Activated naive CD4-positive, alpha-beta T cell treated with anti-CD3 and anti-CD28 coated beads, Interleukin-2, amount 50 U/mL, for 16 hours (primary cell): ENCODE measurements at regions not wholly inside any gene's neighbourhood (a gene's known extent, or its start where the extent isn't known, plus 50 kb on each side); places are given as distances from the start of the nearest gene placed in this dataset.

Source experiments
- DNase-seq: peaks from one replicate; pipeline ENCODE4 v3.0.0-alpha.2; 2020

DNA sequence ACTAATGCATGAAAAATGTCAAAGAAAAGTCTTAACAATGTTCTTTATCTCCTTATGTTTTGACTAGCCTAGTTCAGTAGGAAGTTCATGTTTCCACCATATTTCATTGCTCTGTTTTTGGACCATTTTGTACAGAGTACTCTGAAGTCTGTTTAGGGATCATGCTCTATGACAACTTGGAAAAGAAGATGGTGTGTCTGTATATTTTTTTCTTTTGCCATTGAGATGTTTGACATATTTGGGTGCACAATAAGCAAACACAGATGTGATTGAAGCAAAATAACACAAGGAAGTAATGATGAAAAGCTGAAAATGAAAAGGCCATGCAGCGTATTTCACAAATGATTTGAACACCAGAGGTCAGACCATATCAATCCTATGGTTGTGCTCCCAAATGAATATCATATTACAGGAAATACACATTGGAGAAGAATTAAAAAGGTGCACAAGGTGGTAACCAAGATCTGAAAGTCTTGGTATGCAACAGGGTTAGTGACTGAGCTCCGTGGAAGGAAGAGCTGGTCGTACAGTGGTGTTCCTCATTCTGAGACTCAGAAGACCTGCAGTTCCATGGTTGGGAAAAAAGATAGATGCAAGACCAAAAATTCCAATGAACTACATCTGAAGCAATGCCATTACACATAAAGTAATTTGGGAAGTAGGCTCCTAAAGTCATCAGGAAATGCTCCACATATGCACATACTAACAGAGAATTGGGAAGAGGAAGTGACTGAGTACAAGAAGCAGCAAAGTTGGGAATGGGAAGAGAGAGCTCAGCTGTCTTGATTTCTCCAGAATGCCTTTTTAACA is 463.5 kb downstream of the LMO4 start:
- no peak for DNase-seq

DNA sequence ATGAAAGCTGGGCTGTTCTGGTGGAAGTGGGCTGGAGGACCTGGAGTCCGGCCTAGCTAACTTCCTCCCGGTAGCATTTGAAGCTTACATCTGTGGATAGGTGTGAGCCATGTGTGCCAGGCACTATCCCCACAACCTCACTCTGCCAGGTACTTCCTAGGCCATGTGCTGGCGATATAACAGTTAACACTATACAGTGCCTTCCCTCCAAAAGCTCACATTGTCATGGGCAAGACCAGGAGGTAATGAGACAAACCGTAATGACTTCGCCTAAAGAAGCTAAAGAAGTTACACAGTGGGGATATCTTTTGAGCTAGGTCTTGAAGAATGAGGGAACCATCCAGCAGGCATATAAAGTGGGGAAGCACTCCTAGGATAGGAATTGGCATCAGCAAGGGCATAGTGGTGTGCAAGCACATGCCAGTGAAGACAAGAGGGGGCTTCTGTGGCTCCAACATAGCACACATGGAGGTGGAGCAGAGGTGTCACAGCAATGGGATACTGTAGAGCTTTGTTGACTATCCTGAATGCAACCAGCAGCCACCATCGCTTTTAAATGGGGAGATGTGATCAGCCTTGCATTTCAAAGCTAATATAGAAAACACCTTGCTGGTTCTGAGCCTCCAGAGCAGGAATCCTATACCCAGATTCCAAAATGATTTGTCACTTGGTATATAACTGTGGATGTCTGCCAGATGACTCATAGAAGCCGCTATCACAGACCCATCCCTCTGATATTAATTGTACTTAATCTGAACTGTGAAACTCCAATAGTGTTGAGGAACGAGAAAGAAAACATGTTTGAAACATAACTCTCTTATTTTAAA is 466.3 kb downstream of the LMO4 start:
- DNase-seq, result no peak

DNA sequence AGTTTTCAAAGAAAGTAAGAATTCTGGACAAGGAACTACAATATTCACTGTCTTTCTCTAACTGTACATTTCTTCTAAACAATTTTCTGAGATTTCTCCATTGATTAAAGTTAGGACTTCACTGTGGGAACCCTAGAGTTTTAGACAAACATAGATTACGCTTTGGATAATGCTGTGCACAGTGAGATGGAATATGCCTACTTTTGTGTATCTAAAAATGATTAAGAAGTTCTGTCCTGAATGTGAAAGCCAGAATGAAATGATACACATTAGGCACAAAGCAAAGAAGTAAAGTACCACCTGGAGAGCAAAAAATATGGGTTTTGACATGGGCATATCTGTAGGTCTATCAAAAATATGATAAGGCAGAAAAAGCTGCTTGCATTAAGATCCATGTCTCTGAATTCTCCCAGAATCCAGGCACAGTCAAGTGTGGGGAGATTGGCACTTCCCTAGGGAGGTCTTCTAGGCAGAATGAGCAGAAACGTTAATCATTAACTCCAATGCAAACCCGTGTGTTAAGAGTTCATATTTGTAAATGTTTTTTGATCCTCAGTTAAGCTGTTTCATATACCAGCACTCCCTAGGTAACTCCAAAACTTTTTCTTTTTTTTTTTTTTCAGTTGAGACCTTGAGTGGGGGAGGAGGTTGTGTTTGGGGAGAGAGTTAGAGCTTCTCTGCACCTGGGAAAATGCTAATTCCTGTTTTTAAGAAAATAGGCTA is 467.1 kb downstream of the LMO4 start:
- no peak for DNase-seq

DNA sequence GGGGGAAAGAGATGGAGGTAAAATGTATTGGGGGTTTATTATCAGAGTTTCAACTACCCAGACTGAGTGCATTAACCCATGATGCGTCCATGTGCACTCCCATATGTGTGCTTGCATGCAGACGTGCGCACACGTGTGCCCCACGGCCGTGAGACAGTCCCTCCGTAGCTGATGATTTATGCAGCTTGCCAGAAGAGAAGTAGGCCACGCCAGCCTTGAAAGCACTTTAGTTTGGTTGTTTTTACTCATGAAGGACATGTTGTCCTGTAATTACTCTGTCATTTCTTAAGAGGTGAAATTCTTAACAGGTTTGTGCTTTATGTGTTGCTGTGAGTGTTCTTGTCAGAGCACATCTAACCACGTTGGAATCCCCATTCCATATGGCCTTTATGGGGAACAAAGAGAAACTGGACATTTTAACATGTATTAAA is 467.8 kb downstream of the LMO4 start:
- DNase-seq, result no peak

DNA sequence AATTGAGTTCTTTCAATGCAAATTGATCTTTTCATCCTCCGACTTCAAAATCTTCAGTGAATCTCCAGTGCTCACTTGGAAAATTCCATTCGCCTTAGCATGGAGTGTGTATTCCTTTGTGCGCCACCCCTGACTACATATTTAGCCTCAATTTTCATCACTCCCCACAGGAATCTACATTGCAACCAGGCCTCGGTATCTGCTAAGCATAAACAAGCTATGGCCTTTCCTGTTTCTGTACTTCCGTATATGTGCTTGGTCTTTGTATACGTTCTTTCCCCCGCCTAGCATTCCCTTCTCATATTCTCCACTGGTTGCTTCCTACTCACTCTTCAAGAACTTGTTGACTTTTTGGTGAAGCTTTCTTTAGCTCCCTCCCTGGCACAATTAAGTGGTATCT is 470.8 kb downstream of the LMO4 start:
- DNase-seq, result no peak

DNA sequence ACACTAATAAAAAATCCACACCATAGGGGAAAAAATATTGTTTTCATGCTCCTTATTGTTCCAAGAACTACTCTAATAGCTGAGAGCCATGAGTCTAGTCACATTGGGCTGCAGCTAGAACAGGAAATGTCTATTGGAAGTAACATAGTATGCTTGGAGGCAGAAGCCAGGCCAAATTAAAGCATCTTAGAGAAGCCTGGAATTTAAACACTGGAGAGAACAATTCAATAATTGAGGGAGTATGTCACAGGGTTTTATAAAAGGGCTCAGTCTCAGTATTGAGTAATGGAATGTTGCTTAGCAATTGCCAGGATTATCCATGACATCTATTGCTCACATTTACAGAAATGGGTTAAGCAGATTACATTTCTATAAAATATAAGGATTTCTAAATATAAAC is 471.3 kb downstream of the LMO4 start:
- DNase-seq, result no peak

DNA sequence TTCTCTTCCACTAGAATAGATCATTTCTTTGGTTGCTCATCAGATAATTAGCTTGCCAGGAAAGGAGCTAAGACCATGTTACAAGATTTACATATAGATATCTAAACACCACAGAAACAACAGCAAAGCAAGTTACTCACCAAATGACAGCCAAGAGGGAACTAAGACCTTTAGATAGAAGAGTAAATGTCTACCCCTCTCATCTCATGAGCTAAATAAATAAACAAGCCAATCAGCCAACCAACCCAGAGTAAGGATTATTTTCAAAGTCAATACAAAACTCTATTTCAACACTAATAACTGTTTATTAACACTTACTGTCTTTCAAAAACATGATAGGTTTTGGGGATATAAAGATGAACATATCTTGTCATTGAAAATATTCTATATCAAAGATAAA is 474.7 kb downstream of the LMO4 start:
- no peak for DNase-seq

DNA sequence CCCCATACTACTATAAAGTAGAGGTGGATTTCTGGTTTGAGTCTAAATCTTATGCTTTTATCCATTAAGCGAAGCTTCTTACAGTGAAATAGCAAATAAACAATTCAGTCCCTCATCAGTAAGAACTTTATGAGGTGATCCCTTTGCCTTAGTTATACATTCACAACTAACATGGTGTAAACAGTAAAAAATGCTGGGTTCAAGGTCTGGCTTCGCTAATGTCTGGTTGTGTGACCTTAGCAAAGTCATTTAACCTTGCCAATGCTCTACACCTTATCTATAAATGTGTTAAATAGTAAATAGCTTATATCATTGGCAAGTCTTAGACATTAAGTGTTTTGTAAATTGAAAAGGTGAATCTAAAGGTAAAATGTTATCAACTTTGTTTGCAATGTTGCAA is 475.4 kb downstream of the LMO4 start:
- no peak for DNase-seq

DNA sequence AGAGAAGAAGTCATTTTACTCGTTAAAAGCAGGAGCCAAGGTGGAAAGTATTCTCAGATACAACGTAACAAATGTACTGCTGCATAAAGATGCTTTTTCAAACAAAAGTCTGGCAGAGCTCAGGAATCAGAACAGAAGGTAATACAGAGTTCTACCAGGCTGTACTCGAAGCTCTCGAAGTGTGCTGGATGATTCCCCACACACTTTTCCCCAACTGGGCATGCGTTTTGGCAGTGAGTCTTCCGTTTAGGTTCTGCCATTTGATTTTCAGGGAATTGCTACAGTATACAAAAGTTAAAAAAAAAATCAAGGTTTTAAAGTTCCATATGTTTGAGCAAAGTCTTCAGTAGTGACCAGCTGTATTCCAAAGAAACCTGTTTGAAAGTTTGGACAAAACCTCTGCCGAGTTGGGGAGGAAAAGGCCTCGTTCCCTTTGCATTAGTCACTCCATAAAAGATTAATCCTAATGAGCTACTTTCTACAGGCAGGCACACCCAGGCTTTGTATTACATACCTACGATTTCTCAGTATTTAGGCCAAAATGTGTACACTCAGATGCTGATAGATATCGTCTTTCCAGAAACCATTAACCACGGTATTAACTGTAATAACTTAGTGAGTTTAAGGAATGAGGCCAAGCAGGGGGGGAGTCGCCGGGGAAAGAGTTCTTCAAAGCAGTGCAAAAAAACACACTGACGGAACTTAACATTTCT is 477.1 kb downstream of the LMO4 start:
- DNase-seq, result no peak

DNA sequence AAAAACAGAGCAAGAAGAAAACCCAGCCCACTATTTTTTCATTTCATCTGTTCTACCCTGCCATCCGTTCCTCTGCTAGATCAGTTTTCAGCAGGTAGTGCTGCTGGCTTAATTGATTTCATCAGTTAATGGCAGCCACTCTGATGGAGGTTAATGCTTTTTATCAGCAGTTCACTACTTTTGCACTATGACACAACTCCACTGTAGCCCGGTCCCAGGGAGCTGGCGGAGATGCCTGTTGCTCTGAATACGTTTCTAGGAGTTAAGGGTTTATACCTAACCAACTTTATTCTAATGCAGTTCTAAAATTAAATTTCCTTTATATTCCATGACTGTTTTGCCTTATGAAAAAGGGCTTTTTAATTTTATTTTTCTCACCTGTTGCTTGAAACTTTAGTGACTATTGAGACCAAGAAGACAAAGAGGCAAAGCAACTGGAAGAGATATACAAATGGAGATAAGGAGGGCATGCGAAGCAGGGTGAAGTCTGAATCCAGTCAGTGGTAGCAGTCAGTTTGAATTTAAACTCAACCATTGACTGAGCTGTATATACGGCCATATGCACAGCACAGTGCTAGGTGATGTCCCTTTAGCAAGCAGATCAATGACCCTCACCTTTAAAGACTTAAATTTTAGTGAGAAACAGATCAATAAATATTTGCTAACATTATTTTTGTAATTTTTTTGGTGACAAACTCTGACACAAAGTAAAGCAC is 477.9 kb downstream of the LMO4 start:
- no peak for DNase-seq

DNA sequence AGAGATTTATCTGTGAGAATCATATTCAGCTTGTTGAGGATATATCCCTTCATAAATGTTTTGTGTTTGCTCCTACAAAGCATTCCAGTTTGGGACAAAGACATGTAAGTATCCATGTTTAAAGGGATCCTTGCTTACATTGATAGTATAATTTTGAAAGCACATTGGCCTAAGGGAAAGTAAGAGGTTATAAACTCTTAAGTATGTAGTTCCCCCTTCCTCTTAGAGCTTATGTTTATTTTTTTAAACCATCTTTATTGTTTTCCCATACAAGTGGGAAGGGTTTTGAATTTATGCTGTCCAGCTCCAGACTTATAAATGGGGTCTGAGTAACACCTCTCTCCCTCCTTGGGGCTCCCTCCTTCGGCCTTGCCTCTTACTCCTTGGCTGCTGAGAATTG is 481.5 kb downstream of the LMO4 start:
- no peak for DNase-seq

DNA sequence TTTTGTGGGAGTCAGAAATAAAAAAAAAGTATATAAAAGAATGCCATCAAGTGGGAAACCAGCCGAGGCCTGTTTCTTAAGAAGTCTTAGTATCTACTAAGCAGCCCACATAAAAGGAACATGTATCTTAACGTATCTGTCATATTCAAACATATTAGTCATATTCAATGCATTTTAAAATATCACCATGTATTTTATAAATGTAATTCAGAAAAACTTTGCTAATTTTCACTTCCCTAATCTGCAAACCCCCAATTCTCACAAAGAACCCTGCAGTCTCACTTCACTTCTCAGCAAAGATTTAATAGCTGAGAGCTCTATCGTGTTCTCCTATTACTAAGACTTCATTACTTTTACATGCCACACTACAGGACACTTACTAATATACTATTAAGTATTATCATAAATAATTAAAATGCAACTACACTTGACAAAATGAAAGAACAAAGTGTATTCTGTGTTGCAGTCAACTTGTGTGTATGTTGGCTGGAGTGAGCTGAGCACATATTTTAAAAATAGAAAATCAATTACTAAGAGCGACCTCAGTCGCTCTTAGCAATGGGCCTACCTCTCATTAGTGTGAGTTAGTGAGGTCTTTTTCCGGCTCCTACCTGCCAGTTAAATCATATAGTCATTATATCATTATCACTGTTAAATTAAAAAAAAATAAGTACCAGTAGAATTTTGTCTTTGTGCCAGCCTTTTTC is 484.3 kb downstream of the LMO4 start:
- no peak for DNase-seq

DNA sequence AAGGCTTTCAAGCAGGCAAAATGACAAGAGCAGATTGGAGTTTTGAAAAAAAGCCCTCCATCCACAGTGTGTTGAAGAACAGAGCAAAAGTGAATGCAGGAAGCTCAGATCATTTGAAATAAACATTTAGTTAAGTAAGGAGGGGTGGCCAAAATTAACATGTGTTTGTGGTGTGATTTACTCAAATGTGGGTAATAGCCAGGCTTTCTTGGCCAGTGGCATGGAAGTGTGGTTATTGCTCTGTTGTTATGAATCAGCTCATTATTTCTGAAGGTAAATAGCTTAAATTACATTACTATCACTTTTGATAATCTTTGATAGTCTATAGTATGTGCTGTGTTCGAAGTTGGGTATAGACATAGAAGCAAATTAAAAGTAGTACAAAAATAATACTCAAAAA is 485.9 kb downstream of the LMO4 start:
- no peak for DNase-seq

DNA sequence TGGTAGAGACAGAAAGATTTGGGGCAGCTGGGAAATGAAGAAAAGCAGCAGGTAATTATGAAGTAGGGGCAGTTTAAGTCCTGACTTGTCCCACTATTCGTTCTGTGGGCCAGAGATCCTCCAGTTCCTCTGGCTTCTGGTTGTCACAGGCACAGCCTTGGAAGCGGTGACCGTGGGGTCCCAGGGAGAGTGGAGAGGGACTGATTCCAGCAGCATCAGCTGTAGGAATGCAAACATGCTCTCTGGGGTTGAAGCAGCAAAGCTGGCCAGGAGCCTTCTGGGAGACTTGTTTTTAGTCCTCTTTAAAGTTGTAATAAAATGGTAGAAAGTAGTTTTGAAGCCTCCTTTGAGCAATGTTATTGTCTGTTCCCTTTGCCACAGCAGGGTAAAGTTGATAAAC is 488.0 kb downstream of the LMO4 start:
- no peak for DNase-seq

DNA sequence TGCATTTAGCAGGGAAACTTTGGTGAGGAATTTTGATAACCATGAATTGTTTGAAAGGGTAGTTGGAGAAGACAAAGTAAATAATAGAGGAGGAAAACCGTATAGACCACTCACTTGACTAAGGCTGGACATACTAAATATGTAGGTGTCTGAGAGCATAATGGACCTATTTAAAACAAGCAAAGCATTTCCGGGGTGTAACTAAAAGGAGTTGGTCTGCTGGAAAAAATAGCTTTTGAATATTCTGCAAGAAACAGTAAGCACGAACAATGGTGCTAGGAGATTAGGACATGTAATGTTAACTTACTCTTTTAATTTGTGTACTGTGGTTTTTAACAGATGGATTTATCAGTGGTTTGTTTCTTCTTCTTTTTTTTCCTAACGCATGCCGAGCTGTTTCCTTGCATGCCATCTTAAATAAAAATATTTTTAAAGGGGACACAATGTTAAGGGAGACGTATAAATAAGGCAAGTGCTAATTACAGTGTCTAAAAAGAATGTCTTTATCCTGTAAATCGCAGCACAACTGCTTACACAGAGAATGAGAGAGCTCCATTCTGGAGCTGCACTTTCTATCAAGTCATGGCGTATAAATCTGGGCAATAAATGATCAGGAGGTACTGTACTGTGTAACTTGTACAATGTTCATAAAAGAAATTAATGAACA is 492.1 kb downstream of the LMO4 start:
- DNase-seq, result no peak

DNA sequence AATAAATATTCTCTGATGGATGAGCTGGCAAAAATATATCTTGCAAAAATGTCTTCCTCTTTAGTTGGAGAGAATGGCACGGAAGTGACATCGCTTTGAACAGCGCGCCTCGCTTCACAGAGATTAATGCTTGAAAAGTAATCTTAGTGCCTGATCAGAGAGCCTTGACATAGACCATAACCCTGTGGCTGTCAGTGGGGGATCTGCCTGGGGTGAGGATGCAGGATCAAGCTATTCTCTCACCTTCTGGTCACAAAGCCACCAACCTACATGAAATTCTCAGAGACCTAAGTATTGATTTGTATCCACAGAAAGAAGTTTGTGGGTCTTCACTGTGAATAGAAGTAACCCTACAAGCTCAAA is 492.6 kb downstream of the LMO4 start:
- no peak for DNase-seq

DNA sequence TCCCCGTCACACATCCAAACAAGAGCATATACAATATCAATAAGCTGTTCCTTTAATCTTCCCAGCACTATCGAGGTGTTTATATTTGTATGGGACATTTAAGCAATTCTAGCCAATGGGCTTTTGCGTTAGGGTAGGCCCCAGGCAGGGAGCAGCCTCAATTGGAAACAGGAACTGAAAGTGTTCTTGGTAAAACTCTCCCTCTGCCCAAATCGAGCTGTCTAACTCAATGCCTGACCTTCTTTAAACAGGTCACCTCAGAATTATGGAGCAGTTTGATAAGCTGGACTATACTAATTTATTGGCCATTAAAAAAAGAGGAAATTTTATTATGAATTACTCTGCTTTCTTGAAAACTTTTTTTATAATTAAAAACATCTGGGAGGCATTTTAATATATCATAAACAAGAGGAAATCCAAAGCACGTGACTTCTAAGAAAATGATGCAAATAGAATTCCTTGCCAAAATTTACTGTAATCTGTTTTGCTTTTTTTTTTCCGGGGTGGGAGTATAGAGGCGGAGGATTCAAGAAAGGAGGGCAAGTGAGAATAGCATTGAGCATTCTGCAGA is 498.1 kb downstream of the LMO4 start:
- DNase-seq, result no peak

DNA sequence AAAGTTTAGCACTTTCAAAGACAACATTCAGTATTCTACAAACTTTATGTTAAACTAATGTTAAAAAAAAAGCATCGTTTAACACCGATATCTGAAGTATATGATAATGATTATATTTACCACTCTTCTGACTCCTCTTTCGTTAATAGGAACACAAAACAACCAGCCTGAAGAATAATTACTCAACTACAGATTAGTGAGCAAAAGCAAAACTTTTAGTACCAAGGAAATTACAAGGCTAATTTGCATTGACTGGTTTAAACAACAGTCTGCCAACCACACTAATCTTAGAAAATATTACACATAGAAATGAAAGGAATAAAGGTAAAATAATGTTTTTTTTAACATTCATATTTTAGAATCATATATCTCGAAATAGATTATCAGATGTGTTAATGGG is 500.7 kb downstream of the LMO4 start:
- no peak for DNase-seq

DNA sequence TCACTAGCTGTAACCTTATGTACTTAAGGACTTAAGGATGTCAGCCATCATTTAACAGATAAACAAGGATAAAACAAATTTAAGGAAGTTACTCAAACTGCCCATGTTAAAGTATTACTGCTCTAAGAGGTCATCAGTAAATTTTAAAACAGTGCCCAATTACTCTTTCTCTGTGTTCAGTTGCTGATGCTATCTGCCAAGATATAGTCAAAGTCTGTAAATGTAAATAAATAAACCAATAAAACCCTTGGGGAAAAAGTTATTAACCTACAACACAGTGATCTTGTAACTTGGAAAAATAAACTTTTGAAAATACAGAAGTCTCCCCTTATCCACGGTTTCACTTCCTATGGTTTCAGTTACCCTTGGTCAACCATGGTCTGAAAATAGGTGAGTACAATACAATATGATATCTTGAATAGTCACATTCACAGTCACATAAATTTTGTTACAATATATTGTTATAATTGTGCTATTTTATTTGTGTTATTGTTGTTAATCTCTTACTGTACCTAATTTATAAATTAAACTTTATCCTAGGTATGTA is 501.8 kb downstream of the LMO4 start:
- DNase-seq, result no peak

DNA sequence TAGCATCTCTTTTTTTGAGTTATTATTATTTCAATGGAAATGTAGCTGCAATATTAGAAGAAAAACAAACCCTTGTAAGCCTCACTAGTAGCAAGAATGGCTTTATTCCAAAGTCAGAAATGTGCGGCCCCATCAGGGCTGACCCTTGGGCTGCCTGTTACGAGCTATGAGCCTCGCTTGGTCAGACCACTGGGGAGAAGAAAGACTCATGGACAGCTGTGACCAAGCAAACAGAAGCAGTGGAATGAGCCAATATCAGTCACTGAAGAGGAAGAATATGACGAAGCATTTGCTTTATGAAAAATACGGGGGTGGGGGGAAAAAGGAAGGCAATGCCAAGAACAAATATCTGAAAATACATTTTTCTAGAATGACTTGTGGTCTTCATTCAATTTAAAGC is 504.5 kb downstream of the LMO4 start:
- no peak for DNase-seq

DNA sequence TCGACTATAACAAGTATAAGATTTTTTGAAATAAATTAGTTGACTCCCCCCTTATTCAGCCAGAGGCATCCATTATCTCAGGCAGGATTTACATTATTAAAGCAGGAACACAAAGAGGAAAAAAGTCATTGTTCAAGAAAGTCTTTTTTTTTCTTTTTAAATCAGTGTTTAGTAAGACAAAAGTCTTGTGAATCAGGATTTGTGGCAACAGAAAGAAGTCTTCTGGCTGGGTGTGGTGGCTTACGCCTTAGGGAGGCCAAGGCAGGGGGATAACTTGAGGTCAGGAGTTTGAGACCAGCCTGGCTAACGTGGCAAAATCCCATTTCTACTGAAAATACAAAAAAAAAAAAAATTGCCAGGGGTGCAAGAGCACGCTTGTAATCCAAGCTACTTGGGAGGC is 505.5 kb downstream of the LMO4 start:
- DNase-seq, result no peak
